ENCODE measurements at regions not wholly inside any gene's neighbourhood (a gene's known extent, or its start where the extent isn't known, plus 50 kb on each side); places are given as distances from the start of the nearest gene placed in this dataset.
A peak's percentile ranks its signal among the peaks of the same experiment; 100 is the strongest.

DNA sequence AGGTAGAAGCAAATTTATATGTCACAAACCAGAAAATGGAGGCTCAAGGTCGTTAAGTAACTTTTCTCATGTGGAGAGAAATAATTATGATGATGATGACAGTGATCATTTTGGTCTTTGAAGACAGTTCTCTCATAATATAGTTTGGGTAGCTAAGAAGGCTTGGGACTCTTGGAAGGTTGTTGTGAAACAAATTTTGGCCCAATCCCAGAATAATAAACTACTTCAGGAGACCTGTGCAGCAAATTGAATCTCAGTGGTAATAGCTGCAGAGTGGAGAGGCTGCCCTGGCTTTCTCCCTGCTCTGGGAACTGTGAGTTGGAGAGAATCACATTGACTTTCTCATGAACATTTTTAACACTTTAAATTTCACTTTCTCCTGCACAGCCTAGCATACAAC lies 217.2 kb upstream of the BOD1L1 start:
- DNase-seq (ENCODE audit: low read depth, low spot score) = no peak

DNA sequence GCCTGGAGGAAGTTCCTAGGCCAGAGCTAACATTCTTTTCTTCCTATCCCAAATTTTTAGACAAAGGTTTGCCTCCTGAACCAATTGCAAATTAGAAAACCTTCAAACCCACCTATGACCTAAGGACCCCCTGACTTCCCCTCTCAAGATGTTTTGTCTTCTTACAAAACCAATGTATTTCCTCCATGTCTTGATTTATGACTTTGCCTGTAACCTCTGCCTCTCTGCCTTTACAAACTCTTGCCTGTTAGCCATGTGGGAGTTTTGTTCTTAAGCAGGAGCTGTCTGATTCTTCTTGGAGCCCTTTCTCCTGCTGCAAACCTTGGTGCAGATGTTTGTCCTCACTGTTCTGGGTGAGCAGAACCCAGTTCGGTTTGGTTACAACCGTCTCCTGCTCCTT lies 222.3 kb upstream of the BOD1L1 start:
- no peak for DNase-seq (ENCODE audit: low read depth, low spot score)

DNA sequence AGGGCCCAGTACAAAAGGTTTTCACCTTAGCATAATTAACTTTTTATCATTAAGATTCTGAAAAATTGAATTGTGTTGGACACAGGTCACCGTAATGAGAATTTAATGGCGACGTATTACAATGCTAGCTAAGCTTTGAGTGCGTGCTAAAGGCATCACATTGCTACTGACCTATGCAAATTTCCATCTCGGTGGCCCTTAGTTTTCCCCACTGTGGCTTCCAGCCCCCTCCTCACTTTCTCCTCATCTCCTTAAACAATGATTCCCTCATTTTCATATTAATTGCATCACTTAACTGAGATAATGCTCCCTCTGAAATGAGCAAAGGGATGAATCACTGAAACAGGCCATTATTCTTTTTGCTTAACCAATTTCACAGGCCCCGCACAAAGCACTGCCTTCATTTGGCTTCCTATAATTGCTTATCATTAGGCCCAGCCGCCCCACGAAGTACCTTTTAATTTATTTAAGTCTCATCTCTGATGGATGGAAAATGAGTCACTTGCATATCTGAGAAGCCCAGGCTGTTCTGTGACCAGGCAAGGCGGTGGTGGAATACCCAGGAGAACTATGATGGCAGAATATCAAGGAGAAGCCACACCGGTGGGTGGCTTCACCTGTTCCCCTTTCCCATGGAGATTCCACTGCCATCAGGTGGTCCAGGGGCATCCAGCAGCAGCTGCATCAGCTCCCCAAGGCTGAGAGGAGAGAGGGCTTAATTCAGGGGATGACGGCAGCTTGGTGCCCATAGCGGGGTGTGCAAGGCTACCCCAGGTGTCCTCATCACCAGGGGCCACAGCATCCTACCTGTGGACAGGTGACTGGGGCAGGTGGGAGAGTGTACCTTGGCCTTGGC lies 223.8 kb upstream of the BOD1L1 start:
- no peak for DNase-seq (ENCODE audit: low read depth, low spot score)

DNA sequence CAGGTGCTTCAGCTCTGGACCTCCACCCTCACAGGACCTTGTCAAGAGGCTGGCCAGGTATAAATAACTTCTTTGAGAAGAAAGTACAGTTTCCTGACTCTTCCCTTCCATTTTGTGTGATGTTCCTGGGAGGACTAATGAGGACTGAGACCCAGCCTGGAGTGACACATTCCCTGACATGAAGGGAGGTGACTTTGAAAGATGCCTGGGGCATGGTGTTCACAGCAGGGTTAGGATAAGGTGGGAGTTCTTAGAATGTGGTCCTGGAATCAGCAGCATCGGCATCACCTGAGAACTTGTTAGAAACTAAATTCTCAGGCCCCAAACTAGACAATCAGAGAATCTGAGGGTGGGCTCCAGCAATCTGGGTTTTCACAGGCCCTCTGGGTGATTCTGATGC lies 224.9 kb upstream of the BOD1L1 start:
- no peak for DNase-seq (ENCODE audit: low read depth, low spot score)

DNA sequence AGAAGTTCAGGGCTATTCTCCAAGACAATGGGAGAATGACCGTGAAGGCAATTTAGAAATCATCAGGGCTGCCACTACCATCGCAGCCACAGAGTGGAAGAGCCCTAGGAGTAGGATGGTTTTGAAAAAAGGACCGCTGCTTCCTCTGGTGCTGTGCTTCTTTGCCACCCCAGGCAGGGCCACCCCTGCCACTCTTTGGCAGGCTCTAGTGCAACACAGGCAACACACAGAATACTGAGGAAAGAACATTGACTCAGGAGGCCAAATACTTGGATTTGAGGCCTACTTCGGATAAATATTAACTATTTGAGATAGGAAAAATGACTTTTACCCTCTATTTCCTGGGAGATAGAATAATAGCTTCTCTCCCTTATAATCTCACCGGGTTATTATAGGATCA lies 228.9 kb upstream of the BOD1L1 start:
- no peak for DNase-seq (ENCODE audit: low read depth, low spot score)

DNA sequence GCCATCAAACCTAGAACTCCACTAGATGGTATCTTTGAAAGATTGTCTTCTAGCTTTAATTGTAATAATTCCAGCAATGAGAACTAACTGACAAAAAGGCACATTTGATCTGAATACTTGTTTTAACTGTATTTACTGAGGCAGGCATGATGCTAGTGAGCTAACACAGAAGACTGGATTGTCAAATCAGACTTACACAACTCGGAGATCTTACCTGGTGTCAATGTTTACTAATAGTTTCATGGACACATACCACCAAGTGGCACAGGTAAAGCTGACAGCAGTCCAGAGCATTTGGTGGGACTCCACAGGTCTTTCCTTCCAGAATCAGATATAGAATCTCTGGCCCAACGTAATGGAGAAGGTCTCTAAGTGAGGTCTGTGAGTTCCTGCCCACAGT lies 229.9 kb upstream of the BOD1L1 start:
- no peak for DNase-seq (ENCODE audit: low read depth, low spot score)

DNA sequence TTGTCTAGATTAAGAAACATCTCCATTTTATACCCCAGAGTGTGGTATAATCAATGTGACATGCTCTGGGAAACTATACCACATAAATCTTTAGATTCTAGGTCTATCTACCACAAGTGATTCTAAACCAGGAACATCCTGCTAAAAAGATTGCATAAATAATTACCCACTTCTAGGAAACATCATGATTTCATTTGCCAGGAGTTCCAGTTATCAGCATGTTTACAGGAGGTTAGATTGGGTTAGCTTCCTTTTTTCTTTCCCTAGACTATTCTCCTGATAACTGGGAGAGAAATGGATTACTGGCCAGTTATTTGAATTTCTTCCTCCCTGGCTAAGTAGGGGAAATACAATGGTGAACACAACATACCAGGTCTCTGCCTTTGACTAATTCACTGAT lies 230.3 kb upstream of the BOD1L1 start:
- no peak for DNase-seq (ENCODE audit: low read depth, low spot score)

DNA sequence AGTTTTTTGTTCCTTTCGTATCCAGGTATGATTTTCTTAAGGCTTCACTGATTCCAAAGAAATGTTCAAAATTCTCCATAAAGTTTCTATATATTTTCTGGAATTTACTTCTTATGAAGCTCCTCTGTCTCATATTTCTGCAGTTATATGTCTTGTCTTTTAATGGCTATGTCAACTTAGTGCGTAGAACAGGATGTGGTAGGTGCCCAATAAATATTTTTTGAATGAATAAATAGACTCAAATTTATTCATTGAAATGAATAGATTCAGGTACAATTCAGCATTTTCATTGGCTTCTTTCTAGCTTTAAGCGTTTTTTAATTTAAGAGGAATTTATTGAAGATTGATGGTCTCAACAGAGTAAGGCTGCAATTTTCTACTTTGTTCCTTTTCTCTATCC lies 231.9 kb upstream of the BOD1L1 start:
- no peak for DNase-seq (ENCODE audit: low read depth, low spot score)

DNA sequence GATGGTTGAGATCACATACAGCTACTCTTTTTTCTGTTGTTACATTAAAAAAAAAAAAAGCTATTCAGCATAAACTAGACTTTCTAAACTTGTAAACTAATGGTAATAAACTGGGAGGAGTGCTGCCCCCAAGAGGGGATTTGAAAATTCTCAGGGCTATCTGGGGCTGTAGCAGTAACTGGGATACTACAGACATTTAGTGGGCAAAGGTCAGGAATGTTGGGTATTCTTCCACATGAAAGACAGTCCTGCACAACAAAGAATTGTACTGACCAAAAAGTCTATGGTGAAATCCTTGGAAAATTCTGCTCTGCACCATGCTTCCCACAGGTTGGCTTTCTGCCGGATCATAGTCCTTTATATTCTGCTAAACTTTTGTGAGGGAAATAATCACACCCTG lies 232.6 kb upstream of the BOD1L1 start:
- DNase-seq (ENCODE audit: low read depth, low spot score) = no peak

DNA sequence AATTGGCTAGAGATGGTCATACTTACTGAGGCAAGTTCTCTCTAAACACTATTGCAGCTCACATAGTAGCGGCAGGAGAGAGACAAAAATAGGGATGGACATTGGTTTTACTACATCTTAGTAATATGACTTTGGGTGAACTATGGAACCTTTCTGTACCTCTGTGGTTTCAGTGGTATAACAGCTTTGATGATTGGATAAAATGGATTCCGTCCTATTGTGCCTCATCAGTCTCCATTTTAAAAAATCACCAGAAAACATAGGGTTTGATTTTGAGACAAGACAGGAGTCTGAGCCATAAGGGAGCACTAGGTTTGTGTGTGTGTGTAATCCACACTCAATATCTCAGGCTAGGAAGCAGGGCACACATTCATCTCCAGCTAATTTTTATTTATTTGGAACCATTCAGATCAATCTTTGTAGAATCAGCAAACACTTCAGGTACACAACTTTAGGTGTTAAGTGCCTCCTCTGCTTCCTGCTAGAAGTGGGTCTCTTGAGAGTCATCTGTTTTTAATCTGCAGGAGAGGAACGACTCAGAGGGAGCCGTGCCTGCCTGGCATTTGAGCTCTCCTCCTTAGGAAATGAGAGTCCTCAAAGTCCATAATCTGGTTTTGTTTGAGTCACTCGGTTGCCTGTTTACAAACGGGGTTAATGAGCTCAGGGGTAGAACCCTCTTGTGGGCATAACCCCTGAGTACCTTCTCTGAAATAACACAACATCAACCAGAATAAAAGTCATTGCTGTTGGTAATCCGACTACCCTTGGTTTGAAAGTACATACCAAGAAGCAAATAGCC lies 238.5 kb upstream of the BOD1L1 start:
- DNase-seq (ENCODE audit: low read depth, low spot score) = no peak

DNA sequence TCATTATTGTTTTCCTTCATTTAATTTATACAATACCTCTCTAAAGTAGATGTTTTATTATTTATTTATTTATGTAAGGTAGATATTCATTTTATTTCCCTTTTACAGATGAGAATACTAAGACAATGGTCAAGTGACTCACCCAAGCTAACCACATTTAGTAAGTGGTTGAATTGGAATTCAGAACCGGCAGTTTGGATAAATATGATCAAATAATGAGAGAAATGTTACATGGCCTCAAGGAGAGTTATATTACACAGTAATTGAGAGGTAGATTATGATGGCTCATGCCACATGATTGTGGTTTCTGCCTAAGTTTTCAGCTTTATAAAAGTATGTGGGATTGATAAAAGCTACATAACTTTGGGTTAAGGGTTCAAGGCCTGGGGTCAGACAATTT lies 239.4 kb upstream of the BOD1L1 start:
- no peak for DNase-seq (ENCODE audit: low read depth, low spot score)

DNA sequence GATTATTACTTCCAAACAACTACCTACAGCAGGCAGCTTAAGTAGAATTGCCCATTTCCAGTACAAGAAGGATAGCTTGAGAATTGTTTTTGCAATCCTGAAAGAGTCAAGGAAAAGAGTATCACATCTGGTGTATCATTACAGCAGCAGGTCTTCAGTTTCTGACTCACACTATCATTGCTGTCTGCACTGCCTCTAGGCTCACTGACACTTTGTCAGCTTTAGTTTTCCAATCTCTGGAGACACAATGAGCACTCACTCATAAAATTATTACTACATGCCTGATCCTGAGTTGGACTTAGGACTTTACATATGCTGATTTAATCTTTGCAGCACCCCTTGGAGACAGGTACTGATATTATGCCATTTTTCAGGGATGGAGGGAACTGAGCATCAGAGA lies 244.6 kb upstream of the BOD1L1 start:
- no peak for DNase-seq (ENCODE audit: low read depth, low spot score)

DNA sequence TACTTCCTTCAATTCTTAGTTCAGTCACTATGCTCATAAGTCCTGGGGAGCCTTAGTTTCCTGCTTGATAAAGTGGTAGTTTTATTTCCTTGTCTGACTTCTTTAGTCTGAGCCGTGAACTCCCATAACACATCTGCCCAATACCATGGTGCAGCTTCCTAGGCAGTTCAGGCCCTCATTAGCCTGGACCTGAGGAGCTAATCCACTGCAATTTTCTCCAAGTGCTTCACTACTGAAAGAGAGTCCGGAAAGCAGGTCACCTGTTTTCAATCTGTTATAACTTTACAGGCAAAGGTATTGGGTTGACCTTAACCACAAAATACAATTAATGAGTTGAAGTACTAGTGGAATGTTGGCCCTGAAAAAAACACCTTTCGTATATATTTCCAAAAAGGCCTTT lies 245.4 kb upstream of the BOD1L1 start:
- DNase-seq (ENCODE audit: low read depth, low spot score) = no peak

DNA sequence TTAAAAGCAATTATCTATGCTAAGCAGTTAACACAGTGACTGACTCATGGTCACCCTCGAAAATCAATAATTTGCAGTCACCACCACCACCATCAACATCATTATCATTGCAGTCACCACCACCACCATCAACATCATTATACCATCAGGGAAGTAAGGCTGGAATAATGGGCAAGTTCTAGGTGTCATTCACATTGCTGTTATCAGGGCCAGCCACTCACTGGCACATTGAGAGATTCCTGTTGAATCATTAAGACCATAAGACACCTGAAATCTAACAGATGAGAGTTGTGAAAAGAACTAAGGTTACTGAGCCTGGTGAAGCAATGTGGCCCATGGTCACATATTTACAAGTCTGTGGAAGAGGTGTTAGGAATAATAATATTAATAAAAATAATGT lies 247.7 kb upstream of the BOD1L1 start:
- DNase-seq (ENCODE audit: low read depth, low spot score) = no peak

DNA sequence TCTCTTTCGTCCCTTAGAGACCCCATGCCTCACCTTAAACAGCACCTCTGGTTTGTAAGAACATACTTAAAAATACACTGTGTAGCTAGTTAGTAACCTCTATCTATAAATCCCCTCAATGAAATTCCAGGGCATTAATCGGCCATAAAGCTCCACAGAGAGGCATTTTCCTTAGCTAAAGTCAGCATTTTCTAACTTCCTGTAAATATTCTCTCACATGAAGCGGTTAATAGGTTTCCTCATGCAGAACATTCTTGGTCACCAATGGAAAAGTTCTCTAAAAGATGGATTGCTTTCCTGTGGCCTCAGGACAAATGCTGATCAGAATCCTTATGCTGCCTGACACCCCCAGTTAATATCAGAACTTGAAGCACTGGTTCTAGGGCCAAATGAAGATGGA lies 248.6 kb upstream of the BOD1L1 start:
- DNase-seq (ENCODE audit: low read depth, low spot score) = no peak

DNA sequence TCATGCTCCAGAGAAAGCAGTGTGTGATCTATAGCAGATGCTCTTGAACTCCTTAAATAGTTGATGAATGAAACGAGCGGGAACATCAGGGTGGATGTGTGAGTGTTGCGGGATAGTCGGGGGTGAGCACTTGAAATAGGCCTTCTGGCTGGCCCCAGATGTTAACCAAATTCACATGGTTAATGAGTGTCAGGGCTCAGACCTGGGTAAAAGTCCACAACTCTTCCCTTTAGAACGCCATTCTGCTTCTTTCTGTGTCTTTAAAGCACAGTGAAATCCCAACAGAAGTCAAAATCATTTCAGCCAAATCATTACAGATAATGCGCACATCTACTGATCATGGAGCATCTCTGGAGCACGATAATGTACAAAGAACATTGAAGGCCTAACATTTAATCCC lies 249.4 kb upstream of the BOD1L1 start:
- no peak for DNase-seq (ENCODE audit: low read depth, low spot score)

DNA sequence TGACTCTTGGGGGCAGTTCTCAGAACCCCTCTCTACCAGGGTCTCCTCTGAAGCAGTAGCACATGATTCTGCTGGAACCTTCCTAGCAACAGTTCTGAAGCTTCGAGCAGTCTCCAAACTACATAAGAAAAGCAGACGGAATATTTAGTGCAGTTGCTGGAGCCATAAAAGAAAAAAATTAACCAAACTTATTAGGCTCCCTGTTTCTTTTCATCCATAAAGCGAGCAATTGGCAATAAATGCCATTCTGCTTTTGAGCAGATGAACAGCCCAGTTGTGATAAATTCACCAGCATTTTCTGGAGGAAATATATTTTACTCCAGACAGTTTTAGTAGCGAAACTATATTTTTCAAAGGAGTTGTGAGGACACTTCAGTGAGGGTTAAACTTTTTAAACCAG lies 250.1 kb upstream of the BOD1L1 start:
- no peak for DNase-seq (ENCODE audit: low read depth, low spot score)

DNA sequence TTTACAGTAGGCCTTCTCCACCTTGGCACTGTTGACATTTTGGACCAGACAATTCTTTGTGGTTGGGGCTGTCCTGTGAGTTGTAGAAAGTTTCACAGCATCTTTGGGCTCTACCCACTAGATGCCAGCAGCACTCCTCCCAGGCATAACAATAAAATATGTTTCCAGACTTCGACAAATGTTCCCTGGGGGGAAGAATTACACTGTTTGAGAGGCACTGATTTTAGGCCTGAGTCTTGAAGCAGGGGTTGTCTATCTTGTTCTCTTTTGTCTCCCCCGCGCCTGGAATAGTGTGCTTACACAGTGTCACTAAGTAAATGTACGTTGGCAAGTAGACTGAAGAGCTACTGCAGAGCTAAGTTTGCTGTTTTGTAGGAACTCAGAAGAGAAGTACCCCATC lies 254.4 kb upstream of the BOD1L1 start:
- no peak for DNase-seq (ENCODE audit: low read depth, low spot score)

DNA sequence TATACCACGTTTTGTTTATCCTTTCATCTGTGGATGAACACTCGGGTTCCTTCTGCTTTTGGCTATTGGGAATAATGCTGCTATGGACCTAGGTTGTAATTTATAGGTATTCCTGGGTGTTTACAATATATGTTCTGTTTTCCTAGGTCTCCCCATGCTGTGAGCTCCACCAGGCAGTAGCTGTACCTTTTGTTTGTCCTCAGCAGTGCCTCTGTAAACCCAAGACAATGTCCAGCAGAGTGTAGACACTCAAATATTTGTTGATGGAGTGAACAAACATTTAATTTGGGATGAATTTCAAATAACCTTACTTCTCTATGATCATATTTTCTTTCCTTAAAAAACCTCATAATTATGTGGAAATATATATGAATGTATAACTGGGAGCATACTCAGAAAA lies 259.5 kb upstream of the BOD1L1 start:
- DNase-seq (ENCODE audit: low read depth, low spot score) = no peak

DNA sequence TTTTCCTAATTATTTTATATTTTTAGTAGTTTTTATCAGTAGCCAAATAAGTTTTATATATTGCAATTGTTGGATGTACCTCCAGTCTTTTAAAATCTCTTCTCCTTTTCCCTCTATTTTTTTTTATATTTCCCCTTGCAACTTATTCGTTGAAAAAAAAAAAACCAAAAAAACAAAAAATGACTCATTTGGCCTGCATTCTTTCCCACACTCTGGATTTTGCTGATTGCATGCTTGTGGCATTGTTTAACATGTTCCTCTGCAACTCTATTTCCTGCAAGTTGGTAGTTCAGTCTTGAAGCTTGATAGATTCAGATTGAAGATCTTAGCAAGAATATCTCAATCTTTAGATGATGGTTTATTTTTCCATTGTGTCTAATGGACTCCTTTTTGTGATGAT lies 260.6 kb upstream of the BOD1L1 start:
- peak; percentile 57 for DNase-seq (ENCODE audit: low read depth, low spot score)

DNA sequence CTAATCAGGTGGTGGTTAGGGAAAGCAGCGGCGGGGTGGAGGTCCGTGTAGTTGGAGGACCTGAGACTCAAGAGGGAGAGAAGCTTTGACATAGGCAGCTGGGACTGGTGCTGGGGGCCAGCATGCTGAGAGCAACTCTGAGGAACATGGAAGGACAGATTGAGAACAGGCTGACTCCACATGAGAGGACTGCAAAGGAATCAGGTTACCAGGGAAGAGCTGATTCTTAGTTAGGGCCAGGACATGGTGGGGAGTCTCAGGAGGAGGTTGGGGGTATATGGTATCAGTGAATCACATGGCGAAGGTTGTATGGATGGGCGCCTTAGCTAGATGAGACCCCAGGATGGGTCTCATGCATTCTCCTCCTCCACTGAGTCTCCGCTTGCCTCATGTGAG lies 264.0 kb upstream of the BOD1L1 start:
- DNase-seq (ENCODE audit: low read depth, low spot score) = no peak

DNA sequence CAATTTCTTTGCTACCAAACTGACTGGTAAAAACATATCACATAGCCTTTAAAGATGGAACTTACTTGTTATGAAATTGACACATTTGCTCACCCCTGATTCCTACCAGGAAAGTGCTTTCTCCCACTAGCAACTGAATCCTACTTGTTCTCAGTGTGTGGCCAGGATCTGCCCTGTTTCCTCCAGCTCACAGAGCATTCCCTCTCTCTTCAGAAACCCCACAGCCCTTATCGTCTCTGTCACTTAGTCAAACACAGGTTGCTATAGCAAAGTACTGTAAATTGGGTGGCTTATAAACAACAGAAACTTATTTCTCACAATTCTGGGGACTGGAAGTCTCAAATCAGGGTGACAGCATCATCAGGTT lies 265.2 kb upstream of the BOD1L1 start:
- DNase-seq (ENCODE audit: low read depth, low spot score) = no peak

DNA sequence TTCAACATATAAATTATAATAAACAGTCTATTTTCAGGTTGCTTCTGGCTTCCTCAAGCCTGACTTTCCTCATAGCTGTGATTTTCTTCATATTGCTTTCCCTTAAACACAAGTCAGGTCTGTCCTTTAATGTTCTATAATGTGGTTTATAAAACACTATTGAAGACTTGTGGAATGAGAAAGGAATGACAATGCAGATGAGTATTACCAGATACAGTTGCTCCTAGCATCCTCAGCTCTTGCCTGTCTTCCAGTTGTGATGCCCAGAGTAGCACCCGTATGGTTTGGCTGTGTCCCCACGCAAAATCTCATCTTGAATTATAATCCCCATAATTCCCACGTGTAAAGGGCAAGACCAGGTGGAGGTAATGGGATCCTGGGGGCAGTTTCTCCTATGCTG lies 265.7 kb upstream of the BOD1L1 start:
- DNase-seq (ENCODE audit: low read depth, low spot score) = no peak
